ENCODE measurements at regions not wholly inside any gene's neighbourhood (a gene's known extent, or its start where the extent isn't known, plus 50 kb on each side); places are given as distances from the start of the nearest gene placed in this dataset.

DNA sequence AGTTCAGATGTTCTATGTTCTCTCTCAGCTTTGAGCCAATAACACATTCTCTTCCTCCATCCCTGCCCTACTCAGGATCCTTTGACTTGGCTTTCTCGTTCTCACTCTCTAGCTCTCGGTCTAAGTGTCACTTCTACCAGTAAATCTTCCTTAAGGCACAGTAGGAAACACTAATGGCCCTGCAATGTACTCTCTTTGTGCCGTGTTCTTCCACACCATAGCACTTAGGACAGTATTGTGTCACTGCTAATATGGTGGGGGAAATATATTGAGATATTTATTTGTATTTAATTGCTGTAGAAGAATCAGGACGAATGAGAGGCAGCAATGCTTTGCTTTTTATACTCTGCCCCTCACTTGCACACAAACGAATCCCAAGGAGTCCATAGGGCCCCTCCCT, 493.1 kb downstream of the SHISA9 start:
- no peak for DNase-seq (ENCODE audit: low spot score)

DNA sequence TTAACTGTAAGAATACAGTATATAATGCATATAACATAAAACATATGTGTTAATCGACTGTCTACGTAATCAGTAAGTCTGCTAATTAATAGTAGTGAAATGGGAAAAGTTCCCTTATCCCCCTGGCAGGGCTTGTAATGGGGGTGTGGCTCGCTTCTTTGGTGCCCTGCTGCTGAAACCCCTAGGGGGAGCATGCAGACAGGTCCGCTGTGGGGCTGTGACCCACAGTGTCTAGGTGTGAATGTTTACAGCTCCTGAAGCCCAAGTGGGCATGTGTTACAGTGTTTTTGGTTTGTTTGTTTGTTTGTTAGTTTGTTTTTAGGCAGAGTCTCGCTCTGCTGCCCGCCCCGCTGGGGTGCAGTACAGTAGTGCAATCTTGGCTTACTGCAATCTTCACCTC, 495.7 kb downstream of the SHISA9 start:
- no peak for DNase-seq (ENCODE audit: low spot score)

DNA sequence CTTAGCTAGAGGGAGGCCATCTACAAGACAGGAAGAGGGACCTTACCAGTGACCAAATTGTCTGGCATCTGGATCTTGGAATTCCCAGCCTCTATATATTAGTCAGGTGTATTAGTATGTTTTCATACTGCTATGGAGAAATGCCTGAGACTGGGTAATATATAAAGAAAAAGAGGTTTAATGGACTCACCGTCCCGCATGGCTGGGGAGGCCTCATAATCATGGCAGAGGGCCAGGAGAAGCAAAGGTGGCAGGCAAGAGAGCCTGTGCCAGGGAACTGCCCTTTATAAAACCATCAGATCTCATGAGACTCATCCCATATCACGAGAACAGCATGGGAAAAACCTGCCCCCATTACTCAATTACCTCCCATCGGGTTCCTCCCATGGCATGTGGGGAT, 500.2 kb downstream of the SHISA9 start:
- no peak for DNase-seq (ENCODE audit: low spot score)

DNA sequence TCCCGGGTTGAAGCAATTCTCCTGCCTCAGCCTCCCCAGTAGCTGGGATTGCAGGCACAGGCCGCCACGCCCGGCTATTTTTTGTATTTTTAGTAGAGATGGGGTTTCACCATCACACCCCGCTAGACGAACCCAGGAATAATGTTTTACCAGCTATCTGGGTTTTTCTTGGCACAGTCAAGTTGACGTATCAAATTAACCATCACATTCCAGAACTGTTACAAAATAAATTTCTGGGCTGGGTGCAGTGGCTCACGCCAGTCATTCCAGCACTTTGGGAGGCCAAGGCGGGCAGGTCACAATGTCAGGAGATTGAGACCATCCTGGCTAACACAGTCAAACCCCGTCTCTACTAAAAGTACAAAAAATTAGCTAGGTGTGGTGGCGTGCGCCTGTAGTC, 501.2 kb downstream of the SHISA9 start:
- no peak for DNase-seq (ENCODE audit: low spot score)

DNA sequence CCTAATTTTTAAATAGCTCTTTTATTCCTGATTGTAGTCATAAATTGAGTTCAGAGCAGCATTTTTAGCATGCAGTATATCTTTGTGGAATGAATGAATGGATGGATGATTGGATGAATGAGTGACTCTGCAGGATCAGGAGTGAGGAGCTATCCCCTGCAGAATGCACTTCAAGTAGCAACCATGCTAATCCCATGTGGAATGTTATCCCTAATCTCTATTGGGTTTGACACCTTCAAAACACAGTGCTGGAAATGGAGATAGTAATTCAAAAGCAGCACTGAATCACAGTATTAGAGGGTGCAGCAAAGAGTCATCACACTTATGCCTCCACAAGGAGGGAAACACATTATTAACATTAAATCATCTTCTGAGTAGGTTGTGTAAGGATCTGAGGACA, 501.9 kb downstream of the SHISA9 start:
- no peak for DNase-seq (ENCODE audit: low spot score)

DNA sequence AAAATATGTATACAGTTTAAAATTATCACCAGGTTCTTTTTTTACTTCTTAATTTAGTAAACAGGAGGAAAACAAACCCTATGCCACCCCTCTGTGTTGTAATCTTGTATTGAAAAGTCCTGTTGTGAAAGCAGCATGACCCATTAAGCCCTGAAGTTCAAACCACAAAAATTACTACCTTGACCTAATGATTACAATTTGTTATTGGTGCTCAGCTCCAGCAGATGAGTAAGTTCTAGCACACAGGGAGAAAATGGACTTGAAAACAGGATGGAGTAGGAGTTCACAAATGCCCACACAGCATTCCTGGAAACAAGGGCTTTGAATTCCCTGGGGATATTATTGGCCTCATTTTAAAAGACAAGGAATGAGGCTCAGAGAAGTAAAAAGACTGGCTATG, 505.8 kb upstream of the ERCC4 start:
- DNase-seq (ENCODE audit: low spot score) = no peak

DNA sequence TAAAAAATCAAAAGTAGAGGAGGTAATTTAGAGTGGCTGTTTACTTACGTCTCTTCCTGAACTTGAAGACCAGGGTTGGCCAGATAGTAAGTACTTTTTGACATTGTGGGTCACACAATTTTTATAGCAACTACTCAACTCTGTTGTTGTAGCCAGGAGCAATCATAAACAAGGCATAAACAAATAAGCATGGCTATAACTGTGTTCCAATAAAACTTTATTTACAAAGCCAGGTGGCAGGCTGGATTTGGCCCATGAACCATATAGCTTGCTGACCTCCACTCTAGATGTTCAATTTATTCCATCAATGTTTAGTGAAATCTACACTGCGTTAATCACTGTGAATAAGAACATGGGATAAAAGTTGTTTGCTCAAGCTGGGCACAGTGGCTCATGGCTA, 500.4 kb upstream of the ERCC4 start:
- DNase-seq (ENCODE audit: low spot score) = no peak

DNA sequence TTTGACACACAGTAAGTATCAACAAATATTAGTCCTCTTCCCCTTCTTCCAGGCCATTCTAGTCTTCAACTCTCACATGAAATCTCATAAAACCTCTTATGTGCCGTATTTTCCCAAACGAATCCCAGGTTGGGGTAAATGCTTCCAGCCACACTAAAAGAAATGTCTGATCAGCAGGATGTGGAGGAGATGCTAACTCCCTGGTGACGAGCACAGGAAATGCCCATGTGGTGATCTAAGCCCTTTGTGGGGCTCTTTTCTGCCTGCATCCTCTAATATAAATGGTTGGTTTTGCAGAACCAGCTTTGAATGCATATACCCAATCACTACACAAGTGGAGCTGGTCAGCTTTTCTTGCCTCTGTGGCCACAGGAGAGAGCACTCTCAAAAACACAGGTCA, 498.2 kb upstream of the ERCC4 start:
- no peak for DNase-seq (ENCODE audit: low spot score)

DNA sequence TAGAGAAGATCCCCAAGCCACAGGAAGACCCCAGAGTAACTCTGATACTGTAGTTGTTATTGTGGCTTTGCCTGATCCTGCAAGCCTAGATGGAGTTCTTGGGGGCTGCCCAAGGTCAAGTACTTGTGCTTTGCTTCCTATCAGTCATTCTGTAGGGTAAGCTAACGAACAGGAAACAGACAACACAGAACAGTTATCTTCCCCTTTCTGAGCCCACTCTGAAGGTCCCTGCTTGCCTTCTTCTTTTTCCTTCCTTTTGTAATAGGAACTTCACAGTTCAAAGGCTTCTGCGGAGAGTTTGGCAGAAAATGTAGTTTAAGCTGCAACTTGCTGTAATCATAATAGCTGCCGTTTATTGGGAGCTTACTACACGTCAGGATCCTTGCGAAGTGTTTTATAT, 494.1 kb upstream of the ERCC4 start:
- no peak for DNase-seq (ENCODE audit: low spot score)

DNA sequence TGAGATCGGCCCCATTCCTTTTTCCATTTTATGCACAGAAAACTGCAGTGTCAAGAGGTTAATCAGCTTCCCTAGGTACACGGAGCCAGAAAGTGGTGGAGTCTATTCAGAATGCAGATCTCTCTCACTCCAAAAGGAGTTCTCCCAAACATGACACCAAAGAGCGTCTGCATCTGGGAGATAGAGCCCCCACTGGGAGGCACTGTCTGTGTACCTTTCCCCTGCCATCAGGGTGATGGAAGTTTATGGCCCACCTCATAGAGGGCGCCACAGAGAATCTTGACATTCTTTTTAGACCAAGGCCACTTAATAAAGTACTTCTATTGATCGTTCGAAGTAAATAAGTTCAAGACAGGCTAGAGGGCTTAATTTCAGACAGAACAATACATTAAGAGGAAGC, 493.7 kb upstream of the ERCC4 start:
- no peak for DNase-seq (ENCODE audit: low spot score)

DNA sequence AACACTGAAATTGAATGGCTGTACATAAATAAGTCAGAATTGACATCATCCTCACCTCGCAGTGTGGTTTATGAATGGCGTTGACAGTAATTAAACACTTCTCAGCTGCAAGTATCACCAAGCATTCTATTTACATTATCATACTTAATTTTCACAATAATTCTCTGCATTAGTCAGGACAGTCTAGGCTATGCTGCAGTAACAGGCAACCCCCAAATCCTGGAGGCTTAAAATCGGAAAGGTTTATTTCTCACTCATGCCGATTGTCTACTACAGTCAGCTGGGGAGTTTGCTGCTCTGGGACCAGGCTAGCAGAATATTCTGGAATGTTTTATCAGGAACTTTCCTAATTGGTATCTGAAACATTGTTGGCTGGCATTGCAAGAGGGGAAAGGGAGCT, 493.2 kb upstream of the ERCC4 start:
- no peak for DNase-seq (ENCODE audit: low spot score)

DNA sequence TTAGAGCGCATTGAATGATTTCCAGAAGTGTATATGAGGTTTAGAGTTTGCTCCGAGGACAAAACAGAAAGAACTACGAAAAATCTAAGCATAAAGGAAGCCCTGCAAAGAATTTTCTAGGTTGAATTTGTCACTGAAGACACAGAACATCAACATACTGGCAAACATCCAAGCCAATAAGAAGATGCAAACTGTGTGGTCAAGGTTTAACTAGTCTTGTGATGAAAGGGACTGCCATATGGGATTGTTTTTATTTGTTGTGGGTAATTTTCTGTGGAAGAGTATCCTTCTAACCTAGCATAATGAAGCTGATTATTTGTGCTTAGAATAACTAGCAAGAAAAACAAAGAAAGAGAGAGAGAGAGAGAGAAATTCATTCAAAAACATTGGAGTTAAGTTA, 492.0 kb upstream of the ERCC4 start:
- DNase-seq (ENCODE audit: low spot score) = no peak

DNA sequence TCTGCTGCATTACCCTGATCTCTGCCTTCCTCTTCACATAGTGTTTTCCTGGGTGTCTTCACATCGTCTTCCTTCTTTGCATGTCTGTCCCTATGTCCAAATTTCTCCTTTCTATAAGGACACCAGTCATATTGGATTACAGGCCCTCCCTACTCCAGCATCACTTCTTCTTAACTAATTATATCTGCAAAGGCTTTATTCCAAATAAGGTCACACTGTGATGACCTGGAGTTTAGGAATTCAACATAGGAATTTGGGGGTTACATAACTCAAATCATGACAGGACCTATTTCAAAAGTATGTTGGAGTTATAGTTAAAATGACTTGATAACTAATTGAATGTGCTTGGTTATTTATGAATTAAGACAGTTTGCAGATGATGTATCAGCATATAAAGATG, 490.5 kb upstream of the ERCC4 start:
- DNase-seq (ENCODE audit: low spot score) = no peak

DNA sequence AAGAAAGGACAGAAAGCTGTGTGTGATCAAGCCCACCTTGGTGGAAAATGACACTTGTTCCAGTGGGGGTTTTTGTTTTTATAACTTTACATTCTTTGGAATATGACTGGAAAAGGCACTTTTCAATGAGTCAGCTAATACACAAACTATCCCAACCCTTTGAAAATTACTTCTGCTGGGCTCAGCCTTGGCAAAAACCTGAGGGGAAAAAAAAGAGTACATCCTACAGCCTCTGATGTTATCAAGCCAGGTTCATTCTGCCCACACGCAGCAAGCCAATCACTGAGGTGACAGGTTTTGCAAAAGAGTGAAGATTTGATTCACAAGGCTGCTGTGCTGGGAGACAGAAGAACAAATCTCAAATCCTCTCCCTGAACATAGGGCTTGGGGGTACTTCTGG, 484.5 kb upstream of the ERCC4 start:
- no peak for DNase-seq (ENCODE audit: low spot score)

DNA sequence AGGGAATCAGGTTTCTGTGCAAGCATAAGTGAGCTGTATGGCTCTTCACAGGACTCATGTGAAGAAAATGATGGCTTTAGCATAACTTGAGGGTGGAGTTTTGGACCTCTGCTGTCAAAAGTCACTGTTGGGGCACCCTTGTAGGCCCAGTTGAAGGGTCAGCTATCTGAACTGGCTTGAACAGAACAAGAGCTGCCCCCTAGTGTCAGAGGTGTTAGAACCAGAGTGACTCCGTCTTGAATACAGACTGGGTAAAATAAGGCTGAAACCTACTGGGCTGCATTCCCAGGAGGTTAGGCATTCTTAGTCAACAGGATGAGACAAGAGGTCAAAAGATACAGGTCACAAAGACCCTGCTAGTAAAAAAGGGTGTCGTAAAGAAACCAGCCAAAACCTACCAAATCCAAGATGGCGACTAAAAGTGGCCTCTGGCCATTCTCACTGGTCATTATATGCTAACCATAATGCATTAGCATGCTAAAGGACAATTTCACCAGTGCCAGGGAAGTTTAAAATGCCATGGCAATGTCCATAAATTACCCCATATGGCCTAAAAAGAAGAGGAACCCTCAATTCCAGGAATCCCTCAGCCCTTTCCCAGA, 484.0 kb upstream of the ERCC4 start:
- no peak for DNase-seq (ENCODE audit: low spot score)

DNA sequence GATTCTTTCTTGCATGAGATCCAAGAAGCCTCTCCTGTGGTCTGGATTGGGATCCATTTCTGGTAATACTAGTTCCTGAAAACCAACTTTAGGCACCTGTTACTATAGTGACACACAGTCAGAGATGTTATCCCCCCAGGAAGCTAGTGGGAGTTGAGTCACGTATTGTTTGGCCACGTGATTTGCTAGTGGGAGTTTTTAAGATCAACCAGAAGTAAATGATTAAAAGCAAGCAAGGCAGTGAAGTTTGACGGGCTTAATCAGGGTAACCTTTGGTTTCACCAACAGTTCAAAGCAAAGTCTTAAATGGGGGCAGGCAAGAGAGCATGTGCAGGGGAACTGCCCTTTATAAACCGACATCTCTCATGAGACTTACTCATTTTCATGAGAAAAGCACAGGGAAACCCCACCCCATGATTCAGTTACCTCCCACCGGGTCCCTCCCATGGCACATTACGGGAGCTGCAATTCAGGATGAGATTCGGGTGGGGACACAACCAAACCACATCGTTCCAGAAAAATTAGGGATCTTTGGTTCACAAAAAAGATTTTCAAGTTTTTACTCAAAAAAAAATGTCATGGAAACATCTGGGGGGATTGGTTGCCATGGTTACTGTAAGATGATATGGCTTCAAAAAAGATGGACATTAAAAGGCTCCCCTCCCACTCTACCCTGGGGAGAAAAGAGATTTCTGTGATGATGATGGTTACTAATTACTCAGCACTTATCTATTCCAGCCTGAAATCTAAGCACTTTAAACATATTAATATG, 483.1 kb upstream of the ERCC4 start:
- DNase-seq (ENCODE audit: low spot score) = no peak

DNA sequence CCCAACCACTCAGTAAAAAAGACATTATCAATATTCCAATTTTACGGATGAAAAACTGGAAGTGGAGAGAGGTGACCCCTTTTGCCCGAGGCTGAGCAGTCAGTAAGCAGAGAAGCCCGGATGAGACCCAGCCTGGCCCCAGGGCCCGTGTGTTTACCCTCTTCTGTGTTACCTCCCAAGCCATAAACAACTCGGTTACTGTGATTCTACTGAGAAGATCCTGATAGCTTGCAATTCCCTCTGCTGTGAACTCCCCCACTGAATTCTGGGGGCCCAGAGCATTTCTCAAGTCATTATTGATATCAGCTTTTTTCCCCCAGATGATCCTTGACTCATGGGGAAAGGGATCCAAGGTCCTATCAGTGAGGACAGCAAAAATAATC, 482.6 kb upstream of the ERCC4 start:
- DNase-seq (ENCODE audit: low spot score) = no peak

DNA sequence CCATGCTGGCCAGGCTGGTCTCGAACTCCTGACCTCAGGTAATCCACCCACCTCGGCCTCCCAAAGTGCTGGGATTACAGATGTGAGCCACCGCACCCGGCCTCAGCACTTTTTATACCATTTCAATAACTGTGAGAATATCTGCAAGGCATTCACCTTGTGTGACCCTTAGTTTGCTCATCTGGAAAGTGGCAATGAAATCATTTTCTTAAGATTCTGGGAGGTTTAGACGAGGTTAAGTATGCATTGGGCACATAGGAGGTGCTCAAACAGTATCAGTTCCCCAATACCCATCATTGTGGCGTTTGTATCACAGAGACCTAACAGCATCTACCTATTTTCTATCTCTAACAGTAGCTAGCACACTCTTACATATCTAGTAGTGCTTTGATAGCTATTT, 481.9 kb upstream of the ERCC4 start:
- DNase-seq (ENCODE audit: low spot score) = no peak

DNA sequence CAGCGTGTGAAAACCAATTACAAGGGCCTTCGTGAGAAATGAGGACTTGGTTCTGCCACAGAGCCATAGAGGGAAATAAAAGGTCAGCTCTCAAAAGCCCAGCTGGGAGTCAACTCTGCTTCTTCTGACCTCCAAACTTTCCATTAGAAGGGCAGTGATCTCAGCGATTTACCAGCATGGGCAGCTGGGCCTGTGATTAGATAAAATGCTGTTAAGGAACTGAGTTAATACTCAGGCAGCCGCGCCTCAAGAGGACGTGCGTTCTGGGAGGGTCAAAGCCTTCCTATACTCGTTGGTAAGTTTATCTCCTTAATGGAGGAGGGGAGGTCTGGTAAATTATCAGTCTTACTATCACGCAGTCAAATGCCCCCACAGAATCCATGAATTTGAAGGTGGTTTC, 480.2 kb upstream of the ERCC4 start:
- DNase-seq (ENCODE audit: low spot score) = no peak

DNA sequence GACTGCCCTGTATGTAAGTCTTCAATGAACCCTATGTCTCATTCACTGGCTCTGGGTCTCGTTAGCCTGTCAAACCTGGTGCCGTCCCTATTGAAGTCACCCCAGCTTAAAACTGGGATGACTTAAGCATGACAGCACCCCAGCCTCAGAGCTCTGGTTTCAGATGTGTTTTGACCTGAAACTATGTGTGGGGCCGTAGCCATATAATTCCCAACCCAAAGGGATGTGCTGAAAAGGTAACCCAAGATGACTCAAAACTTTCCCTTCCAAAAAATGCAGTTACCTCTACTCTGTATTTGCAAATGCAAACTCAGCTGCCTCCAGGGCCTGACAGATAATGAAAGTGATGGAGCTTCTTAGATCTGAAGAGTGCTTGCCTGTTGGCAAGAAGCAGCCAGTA, 478.3 kb upstream of the ERCC4 start:
- DNase-seq (ENCODE audit: low spot score) = no peak

DNA sequence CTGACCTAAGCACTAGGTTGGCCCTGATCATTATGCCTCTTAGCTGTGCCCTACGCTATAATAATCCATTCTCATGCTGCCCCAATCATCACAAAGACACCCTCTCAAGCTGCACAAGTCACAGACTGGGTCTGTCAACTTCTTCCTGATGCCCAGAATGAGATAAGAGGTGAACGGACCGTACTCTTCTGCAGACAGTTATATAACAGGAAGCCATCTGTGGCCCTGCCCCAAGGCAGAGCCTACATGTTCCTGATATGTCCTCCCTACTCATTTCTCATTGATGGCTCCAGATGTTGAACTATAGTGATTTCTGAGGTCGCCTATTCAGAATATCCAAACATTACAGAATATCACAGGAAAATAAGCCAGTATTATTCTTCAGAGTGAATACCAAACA, 471.6 kb upstream of the ERCC4 start:
- DNase-seq (ENCODE audit: low spot score) = no peak

DNA sequence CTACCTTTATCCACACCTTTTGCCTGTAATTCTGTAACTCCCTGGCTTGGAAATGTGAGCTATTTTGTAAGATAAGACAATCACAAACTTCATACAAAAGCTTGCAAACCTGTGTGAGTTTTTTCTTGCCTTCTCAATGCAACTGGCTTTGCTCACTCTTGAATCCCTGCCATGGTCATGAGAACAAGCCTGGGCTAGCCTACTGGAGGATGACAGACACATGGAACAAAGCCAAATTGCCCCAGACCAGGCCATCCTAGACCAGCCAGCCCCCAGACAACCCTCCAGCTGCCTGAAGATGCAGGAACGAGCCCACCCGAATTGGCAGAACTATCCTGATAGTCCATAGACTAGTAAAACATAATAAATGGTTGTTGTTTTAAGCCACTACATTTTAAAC, 466.6 kb upstream of the ERCC4 start:
- no peak for DNase-seq (ENCODE audit: low spot score)

DNA sequence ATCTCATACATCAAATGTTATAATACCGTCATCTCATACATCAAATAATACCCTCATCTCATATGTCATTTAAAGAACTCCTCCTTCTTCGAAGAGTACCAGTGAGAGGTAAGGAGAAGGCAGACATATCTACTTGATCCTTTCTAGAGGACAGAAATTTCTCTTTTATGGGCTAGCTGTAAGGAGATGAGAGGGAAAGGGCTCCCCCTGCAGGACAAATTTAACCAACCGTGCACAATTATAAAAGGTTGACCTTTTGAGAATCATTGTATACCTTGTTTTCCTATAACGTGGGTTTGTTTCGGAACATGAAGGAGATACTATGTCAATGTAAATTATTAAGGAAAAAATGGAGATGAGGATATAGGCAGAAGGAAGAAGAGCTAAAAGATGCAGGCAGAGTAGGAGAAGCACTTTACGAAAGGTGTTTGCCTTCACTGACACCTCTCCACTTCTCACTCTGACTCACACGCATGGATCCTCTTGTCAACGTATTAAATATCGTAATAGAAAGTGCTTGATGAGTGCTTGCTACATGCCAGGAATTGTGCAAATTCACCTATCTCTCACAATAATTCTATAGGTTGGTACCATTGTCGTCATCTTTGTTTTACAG, 465.9 kb upstream of the ERCC4 start:
- DNase-seq (ENCODE audit: low spot score) = no peak

DNA sequence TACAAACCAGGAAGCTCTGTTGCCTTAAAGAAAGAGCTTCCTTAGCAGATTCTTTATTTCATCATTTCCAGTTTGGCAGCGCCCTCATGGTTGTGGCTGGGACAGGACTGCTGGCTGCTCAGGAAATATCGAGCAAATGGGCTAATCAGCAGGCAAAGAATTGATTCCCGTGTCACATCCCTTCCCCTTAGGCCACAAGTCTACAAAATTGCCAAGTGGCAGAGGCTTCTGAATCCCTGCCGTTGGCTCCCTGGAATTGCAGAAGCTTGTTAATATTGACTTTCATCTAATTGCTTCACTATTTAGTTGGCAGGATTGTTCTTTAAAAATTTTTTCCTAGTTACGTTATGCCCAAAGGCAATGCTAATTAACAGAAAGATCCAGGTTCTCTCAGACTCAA, 456.3 kb upstream of the ERCC4 start:
- DNase-seq (ENCODE audit: low spot score) = no peak
